K562 (cell line): ENCODE measurements at regions not wholly inside any gene's neighbourhood (a gene's known extent, or its start where the extent isn't known, plus 50 kb on each side); places are given as distances from the start of the nearest gene placed in this dataset.

ENCODE experiments used
- ATAC-seq: fragments of 200-7000 bp; cut with Tn5 transposase; 3 replicates; pipeline ENCODE4 v1.9.1; 2020; ENCODE audit warnings: moderate library complexity
- BruUV-seq: library from RNA; stranded (reverse); fragments of 400-500 nt; replicated peaks from 2 replicates; lab custom pipeline; 2021; lab: Mats Ljungman, UMichigan
- CTCF ChIA-PET: fragments of 300-600 bp; formaldehyde crosslinking; extraction: SDS; loops from one replicate; lab custom pipeline; 2021; ENCODE audit warnings: low intra/inter-chr PET ratio; lab: Yijun Ruan, JAX
- POLR2A ChIA-PET: fragments of 300-600, 350-650 bp; sonication (Branson Sonifier 250); formaldehyde crosslinking; extraction: SDS; loops from one replicate; lab custom pipeline; 2021; ENCODE audit warnings: antibody characterized with exemption, inconsistent platforms; lab: Yijun Ruan, JAX
- DNase-seq, 4 experiments: peaks; one replicate each; pipeline versions ENCODE4 v3.0.0 to v3.0.0-alpha.2; 2011 to 2018; ENCODE audit warnings: low spot score in 3 of 4, mixed read lengths in 3 of 4; ENCODE audit errors: extremely low read depth in 1 of 4
- FAIRE-seq: peaks from 2 replicates; lab custom pipeline; 2011; peaks lifted over from hg19 to GRCh38; lab: Jason Lieb, UNC
- H2AFZ ChIP-seq: 2 replicates; pipeline ENCODE4 v1.6.0; 2011; ENCODE audit warnings: low read depth, low read length, control low read depth, inconsistent platforms
- H3K27ac ChIP-seq: fragments of 200-600 bp; 3 replicates; pipeline ENCODE4 v1.8.0; 2011; ENCODE audit warnings: low read depth, mild to moderate bottlenecking, control low read depth, inconsistent platforms, low read length, moderate library complexity, mixed read lengths; ENCODE audit errors: extremely low read depth
- H3K27me3 ChIP-seq, 2 experiments: fragments of 300-600 bp in 1 of 2; 2 replicates in 1 of 2; 3 replicates in 1 of 2; pipeline versions ENCODE4 v1.6.0 to v1.8.0; 2011; ENCODE audit warnings: inconsistent platforms in 2 of 2, low read length in 2 of 2, mild to moderate bottlenecking in 1 of 2, mixed read lengths in 1 of 2, moderate library complexity in 1 of 2; ENCODE audit not compliant: control insufficient read depth in 2 of 2, insufficient read depth in 2 of 2
- H3K36me3 ChIP-seq: fragments of 300-600 bp; 3 replicates; pipeline ENCODE4 v1.8.0; 2011; ENCODE audit warnings: mild to moderate bottlenecking, low read length, inconsistent platforms; ENCODE audit not compliant: control insufficient read depth, insufficient read depth
- H3K4me1 ChIP-seq, 2 experiments: fragments of 200-600 bp in 1 of 2; replicated peaks in 1 of 2; 2 replicates in 1 of 2; 3 replicates in 1 of 2; pipeline versions ENCODE4 v1.5.1 to v1.8.0; 2011; ENCODE audit warnings: inconsistent platforms in 2 of 2, low read length in 2 of 2, mild to moderate bottlenecking in 1 of 2, mixed read lengths in 1 of 2, moderate library complexity in 1 of 2; ENCODE audit not compliant: control insufficient read depth in 2 of 2, insufficient read depth in 2 of 2
- H3K4me2 ChIP-seq: 2 replicates; pipeline ENCODE4 v1.6.1; 2011; ENCODE audit warnings: low read length, control low read depth, inconsistent platforms, mixed read lengths; ENCODE audit not compliant: insufficient read depth
- H3K4me3 ChIP-seq: fragments of 200-600 bp; sonication (generic), shearing (Covaris generic); 2 replicates; pipeline ENCODE4 v1.5.1; 2016; ENCODE audit warnings: control low read depth, inconsistent platforms
- H3K79me2 ChIP-seq: fragments of 200-600 bp; 3 replicates; pipeline ENCODE4 v1.8.0; 2011; ENCODE audit warnings: low read length, inconsistent platforms; ENCODE audit not compliant: control insufficient read depth, insufficient read depth
- H3K9ac ChIP-seq, 2 experiments: 2 replicates each; pipeline versions ENCODE4 v1.6.0 to v1.6.1; 2011; ENCODE audit warnings: low read depth in 2 of 2, low read length in 2 of 2, control low read depth in 1 of 2, inconsistent platforms in 1 of 2, mild to moderate bottlenecking in 1 of 2, mixed read lengths in 1 of 2; ENCODE audit not compliant: insufficient read depth in 1 of 2
- H3K9me1 ChIP-seq: one replicate; pipeline ENCODE4 v1.6.0; 2011; ENCODE audit warnings: inconsistent platforms, mild to moderate bottlenecking, low read length, moderate library complexity; ENCODE audit not compliant: control insufficient read depth, insufficient read depth
- H3K9me3 ChIP-seq: replicated peaks from 2 replicates; pipeline ENCODE4 v1.5.1; 2011; ENCODE audit warnings: low read depth, low read length, inconsistent platforms; ENCODE audit not compliant: control insufficient read depth, insufficient read depth
- H4K20me1 ChIP-seq: replicated peaks from 2 replicates; pipeline ENCODE4 v1.6.1; 2011; ENCODE audit warnings: low read length, inconsistent platforms, mixed read lengths; ENCODE audit not compliant: control insufficient read depth, insufficient read depth
- NR2C1 ChIP-seq, 2 experiments: fragments of 450-650 bp; IDR thresholded peaks; 2 replicates each; pipeline ENCODE4 v1.6.1; 2017; ENCODE audit warnings: mild to moderate bottlenecking in 2 of 2, antibody characterized with exemption in 1 of 2, inconsistent platforms in 1 of 2, missing compliant biosample characterization in 1 of 2, missing genetic modification characterization in 1 of 2
- SP1 ChIP-seq: sonication (generic); formaldehyde crosslinking; IDR thresholded peaks from 2 replicates; pipeline ENCODE4 v1.8.1; 2022; ENCODE audit warnings: mild to moderate bottlenecking, missing genetic modification reagents
- TEAD4 ChIP-seq, 2 experiments: sonication (generic) in 1 of 2; formaldehyde crosslinking in 1 of 2; IDR thresholded peaks; 2 replicates each; pipeline versions ENCODE4 v1.6.1 to v1.8.0; 2012 to 2022; ENCODE audit warnings: borderline replicate concordance in 1 of 2, inconsistent platforms in 1 of 2, low read length in 1 of 2, mild to moderate bottlenecking in 1 of 2, missing genetic modification reagents in 1 of 2
- ZNF239 ChIP-seq: fragments of 250-450 bp; sonication (Bioruptor Pico); IDR thresholded peaks from 2 replicates; pipeline ENCODE4 v1.4.0; 2020; ENCODE audit warnings: mild to moderate bottlenecking
- WGBS: fragments of 100-300 bp; shearing (Covaris generic); methylation state at CpG from one replicate; pipeline ENCODE4 v1.1.6; 2016; ENCODE audit warnings: low coverage, mixed read lengths; ENCODE audit not compliant: insufficient coverage; ENCODE audit errors: missing lambda C conversion rate; 5-methylcytosine and 5-hydroxymethylcytosine counted together
- in situ Hi-C: fragments of 300-500 bp; cut with MboI; formaldehyde crosslinking; loops from 4 replicates; pipeline ENCODE4 v1.15.0; 2018; ENCODE audit warnings: inconsistent platforms, mixed read lengths
- intact Hi-C: fragments of 100-400 bp; cut with micrococcal nuclease; formaldehyde crosslinking; loops from 2 replicates; pipeline ENCODE4 v1.14.2; 2022

DNA sequence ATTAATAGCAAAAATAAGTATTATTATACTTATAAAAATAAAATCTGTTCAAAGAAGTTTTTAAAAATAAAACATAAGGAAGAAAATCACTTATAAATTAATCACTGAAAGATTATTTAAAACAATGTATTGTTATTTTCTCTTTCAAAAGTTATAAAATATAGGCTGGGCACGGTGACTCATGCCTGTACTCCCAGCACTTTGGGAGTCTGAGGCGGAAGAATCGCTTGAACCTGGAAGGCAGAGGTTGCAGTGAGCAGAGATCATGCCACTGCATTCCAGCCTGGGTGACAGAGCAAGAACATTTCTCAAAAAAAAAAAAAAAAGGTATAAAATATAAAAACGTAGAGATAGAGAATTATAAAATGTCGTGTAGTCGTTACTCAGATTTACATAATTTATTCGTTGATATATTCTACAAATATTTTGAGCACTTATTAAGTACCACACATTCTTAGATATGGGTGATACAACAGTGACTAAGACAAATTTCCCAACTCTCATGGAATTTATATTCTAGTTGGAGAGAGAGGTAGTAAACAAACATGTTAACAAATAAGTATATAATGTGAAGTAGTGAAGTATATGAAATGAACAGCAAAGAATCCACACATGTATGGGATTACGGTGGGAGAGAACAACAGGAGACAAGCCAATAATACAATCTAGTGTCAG, 1030.0 kb downstream of the SORCS1 start:
- no peaks in the 10 kb centered on the region for H3K36me3 ChIP-seq
- TF ChIP-seq ZNF239 (CRISPR knock-in tag) (no peak), NR2C1 (IDR thresholded peaks at IDR 0.05) (no peak), NR2C1 (tag; IDR thresholded peaks at IDR 0.05) (no peak), TEAD4 (IDR thresholded peaks at IDR 0.05; ENCODE audit: low read length) (no peak), TEAD4 (CRISPR knock-in tag; IDR thresholded peaks at IDR 0.05; ENCODE audit: borderline replicate concordance) (no peak)
- ATAC-seq (no peak), FAIRE-seq (no peak), DNase-seq (no peak)
- BruUV-seq: no TSS peak
- no peaks in the 10 kb centered on the region for H3K9me3 ChIP-seq
- no peak overlapping the region for H3K4me3 ChIP-seq
- in situ Hi-C loops: no loop called here
- H2AFZ ChIP-seq: no peak overlapping the region
- CTCF ChIA-PET: no interaction called here
- no peaks in the 10 kb centered on the region for H3K79me2 ChIP-seq
- 0% methylated on average over 7 of the region's 8 CpGs for WGBS
- POLR2A ChIA-PET: no interaction called here
- no peaks in the 10 kb centered on the region for H3K4me1 ChIP-seq
- no peak overlapping the region for H3K4me2 ChIP-seq
- no peak overlapping the region for H3K27ac ChIP-seq
- no peak overlapping the region for H3K9ac ChIP-seq
- no peaks in the 10 kb centered on the region for H3K27me3 ChIP-seq
- H3K9me1 ChIP-seq: no peaks in the 10 kb centered on the region
- no peaks in the 10 kb centered on the region for H4K20me1 ChIP-seq
- intact Hi-C loops: no loop called here

DNA sequence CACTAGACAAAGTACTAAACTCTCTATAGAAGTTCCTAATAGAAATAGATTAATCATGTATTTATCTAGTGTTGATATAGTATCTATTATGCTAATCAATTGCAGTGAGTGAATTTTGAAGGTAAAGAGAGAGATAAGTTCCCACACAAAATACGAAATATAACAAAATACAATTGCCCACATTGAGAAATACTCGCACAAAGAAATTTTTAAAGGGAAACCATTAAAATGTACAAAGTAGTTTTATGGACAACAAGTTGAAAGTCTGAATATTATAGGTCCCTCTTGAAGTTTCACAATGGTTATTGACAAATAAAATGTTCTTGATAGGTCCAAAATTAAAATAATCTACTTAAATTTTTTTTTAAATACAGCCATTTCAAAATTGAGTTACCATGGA, 1031.1 kb downstream of the SORCS1 start:
- no peak overlapping the region for H3K4me3 ChIP-seq
- POLR2A ChIA-PET: no interaction called here
- H3K9me1 ChIP-seq: no peaks in the 10 kb centered on the region
- no peaks in the 10 kb centered on the region for H4K20me1 ChIP-seq
- no peak overlapping the region for H3K9ac ChIP-seq
- no peak overlapping the region for H3K27ac ChIP-seq
- FAIRE-seq (no peak), DNase-seq (no peak), ATAC-seq (no peak)
- TF ChIP-seq SP1: no peak
- no peak overlapping the region for H3K4me2 ChIP-seq
- no peaks in the 10 kb centered on the region for H3K4me1 ChIP-seq
- H3K79me2 ChIP-seq: no peaks in the 10 kb centered on the region
- in situ Hi-C loops: no loop called here
- no peaks in the 10 kb centered on the region for H3K9me3 ChIP-seq
- H3K27me3 ChIP-seq: no peaks in the 10 kb centered on the region
- no peaks in the 10 kb centered on the region for H3K36me3 ChIP-seq
- H2AFZ ChIP-seq: no peak overlapping the region
- no TSS peak for BruUV-seq
- CTCF ChIA-PET: no interaction called here
- 0% methylated on average over 2 of the region's 2 CpGs for WGBS
- intact Hi-C loops: no loop called here
